GM20431 (cell line): ENCODE measurements at regions not wholly inside any gene's neighbourhood (a gene's known extent, or its start where the extent isn't known, plus 50 kb on each side); places are given as distances from the start of the nearest gene placed in this dataset.

Experiments
- in situ Hi-C: fragments of 300-500 bp; cut with MseI, MboI; formaldehyde crosslinking; loops from one replicate; pipeline ENCODE4 v1.15.0; 2020; ENCODE audit warnings: low sequenced_read_pairs; ENCODE audit not compliant: unreplicated experiment

DNA sequence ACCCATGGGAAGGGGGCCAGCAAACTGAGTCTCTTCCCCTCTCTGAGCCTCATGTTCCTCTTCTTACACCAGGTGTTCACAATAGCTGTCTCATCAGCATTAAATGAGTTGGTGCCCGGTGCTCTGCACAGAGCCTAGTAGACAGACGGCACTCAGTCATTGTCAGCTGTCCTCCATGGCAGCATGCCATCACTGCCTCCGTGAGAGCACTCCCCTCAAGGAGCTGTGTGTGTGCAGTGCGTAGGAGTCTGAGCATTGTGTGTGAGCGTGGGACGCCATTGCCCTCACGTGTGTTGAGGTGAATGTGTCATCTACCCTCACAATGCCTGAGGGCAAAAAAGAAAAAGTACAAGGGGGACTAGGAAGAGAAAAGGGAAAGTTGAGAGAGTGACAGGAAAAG, 536.5 kb downstream of the CDK5RAP2 start:
- in situ Hi-C loops: no loop called here

DNA sequence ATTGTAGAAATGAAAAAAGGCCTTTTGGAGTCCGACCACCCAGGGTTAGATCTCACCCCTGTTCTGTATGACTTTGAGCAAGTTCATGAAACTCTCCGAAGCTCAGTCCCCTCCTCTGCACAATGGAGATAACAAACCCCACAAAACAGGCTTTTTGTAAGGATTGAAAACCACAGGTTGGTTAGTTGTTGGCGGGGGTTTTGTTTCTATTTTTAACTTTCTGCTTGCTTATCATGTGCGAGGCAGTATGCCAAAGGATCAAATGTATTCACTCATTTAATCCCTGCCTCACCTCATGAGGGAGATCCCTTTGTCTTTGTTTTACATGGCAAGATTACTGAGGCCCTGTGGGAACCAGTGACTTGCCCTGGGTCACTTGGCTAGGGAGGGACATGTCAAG, 539.1 kb downstream of the CDK5RAP2 start:
- in situ Hi-C loops: no loop called here

DNA sequence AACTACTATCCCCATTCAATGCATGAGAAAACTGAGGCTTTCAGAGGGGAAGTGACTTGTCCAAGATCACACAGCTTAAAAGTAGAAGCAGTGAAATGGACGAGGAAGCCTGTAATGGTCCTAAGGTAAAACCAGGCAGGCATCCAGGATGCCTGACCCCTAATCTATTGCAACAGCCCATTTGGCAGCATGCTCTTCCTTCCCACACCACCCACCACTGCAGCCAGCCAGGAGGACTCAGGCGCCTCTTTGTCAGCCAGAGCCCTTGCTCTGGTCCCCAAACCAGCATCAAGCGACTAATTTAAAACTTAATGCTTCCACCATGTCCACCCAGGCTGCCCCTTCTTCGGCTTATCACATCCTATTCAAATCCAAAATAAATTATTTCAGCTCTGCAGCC, 541.6 kb downstream of the CDK5RAP2 start:
- in situ Hi-C loops: no loop called here

DNA sequence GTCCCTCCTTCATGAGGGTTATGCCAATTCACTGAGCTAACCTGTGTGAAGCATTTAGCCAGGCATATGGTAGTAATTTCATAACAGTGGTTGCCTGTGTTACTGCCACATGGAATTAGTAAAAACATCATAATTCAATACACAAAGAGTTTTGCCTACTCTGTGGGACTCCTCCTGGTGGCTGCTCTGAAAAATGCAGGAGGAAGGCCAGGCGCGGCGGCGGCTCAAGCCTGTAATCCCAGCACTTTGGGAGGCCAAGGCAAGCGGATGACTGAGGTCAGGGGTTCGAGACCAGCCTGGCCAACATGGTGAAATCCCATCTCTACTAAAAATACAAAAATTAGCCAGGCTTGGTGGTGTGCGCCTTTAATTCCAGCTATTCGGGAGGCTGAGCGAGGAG, 547.3 kb downstream of the CDK5RAP2 start:
- in situ Hi-C loops: no loop called here

DNA sequence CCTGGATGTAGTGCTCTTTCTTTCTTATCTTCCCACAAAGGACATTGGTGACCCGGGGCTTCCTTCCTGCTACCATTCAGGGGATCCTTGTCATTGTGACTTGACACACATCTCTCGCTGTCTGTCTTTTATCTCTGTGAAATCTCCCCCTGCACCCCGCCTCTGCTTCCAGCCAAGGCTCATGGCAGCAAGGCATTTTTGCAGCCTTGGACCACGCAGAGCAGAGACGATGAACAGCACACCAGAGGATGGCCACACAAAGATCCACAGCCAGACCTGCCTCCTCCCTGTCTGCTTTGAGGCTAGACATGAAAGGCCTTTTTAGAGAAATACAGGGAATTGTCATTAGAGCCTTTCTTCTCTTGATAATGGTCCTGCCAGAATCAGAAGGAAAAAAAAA, 549.1 kb downstream of the CDK5RAP2 start:
- in situ Hi-C loops: no loop called here

DNA sequence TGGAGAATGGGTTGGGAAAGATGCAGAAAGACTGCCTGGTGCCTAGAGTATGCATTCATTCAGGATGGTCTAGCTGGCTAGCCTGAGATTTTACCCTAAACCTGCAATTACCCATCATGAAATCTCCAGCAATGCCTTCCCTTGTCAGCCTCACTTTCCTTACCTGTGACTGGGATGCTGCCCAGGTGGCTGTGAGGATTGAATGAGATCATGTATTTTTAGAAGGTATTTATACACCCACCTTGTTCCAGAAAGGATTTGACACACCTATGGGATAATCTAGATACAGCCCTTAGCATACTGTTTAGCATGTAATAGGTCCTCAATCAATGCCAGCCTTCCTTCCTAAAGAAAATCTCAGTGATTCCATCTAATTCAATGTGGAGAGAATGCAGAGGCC, 561.4 kb downstream of the CDK5RAP2 start:
- in situ Hi-C loops: no loop called here

DNA sequence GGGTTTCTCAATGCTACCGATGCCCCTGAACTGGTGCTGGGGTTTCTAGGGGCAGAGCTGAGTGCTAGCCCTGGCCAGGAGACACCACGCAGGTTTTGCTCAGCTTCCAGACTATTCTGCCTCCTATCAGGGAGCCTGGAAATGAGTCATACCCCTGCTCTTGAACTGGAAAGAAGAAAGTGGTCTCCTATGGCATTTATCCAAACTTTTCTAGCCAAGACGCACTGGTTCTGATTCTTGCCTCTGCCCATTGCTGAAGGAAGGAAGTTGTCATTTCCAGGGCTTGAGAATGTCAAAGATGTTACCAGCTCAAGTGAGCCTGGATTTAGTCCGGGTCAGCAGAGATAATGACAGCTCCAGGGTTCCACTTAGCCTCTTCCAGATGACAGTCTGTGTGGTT, 561.9 kb downstream of the CDK5RAP2 start:
- in situ Hi-C loops: no loop called here

DNA sequence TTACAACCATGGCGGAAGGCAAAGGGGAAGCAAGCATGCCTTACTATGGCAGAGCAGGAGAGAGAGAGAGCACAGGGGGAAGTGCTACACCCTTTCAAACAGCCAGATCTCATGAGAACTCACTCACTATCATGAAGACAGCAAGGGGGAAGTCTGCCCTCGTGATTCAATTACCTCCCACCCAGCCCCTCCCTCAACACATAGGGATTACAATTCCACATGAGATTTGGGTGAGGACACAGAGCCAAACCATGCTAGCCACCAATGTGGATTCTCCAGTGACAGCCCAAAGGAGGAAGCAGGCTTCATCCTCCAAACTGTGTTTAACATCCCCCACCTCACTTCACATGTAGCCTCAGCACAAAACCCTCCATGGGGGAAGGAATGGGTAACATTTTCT, 563.7 kb downstream of the CDK5RAP2 start:
- in situ Hi-C loops: no loop called here

DNA sequence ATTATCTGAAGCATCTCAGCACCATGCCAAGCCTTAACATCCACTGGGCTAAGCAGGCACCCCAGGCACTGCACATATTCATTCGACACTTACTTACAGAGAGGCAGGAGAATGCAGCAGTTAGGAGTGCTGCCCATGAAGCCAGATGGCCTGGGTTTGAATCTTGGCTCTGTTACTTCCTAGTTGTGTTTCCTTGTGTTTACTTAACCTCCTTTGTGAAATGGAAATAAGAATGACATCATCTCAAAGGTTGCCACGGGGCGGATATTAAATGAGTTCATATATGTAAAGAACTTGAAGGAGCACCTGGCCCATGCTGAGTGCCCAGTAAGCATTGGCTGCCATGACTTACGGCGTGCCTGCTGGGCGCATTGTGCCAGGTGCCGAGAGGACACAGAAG, 565.2 kb downstream of the CDK5RAP2 start:
- in situ Hi-C loops: no loop called here

DNA sequence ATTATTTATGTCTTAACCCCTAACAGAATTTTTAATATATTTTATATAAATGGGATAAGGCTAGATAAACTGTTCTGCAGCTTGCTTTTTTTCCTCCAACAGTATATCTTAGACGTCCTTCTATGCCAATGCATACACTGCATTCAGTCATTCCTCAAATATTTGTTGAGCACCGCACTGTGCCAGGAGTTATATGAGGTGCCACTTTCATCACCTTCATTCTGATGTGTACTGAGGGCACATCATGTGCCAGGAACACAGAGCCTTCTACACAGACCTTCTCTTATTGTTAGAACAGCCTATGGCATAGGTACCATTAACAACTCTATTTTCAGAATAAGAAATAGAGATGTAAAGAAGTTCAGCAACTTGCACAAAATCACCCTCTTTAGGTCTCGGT, 570.1 kb downstream of the CDK5RAP2 start:
- in situ Hi-C loops: no loop called here

DNA sequence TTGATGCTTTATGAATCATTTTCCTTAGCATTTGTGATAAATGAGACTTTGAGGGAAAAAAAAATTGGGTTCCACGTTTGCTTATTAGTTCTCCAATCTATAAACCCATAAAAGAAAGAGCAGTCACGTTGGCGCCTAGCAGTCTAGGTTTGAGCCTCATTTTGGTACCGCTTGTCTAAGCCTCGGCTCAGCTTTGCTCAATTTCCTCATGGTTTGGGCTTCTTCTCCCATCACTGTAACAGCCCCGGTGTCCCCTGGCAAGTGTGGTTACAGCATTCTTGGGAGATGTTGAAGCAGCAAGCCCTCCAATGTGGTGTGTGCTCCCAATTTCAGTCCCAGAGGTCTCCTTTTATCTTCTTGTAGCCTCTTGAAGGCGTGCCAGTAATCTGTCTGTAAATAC, 578.4 kb downstream of the CDK5RAP2 start:
- in situ Hi-C loops: no loop called here

DNA sequence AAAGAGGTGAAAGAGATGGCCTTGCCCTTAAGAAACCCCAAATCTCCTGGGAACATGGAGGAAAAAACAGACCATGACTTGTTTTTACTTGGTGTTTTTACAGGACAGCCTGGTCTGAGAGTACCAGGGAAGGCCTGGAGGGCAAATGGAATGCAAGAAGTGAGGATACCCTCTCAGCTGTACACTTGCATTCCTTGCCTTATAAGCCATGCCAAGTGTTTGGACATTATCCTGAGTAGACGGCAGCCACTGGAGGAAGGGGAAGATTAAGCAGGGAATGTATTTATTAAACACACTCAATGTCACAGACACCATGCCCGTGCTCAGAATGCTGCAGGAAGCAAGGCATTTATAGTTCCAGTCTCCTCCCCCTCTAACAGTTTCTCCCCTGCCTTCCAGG, 581.4 kb downstream of the CDK5RAP2 start:
- in situ Hi-C loops: no loop called here

DNA sequence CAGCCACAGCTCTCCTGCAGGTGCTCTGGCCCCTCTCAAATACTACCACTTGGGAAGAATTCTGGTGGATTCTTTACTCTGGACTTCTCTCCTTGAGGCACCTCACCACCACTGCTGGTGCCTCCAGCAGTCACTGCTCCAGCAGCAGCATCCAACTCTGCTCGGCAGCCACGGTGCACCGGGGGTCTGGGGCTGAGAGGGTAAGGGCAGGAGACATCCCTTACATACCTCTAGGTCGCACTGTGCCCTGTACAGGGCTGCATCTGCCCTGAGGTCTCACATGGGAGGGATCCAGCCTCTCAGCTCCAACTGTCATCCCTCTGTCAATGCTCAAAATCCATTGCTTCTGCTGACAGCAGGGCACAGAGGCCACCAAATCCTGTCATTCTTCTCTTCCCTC, 588.2 kb downstream of the CDK5RAP2 start:
- in situ Hi-C loops: no loop called here

DNA sequence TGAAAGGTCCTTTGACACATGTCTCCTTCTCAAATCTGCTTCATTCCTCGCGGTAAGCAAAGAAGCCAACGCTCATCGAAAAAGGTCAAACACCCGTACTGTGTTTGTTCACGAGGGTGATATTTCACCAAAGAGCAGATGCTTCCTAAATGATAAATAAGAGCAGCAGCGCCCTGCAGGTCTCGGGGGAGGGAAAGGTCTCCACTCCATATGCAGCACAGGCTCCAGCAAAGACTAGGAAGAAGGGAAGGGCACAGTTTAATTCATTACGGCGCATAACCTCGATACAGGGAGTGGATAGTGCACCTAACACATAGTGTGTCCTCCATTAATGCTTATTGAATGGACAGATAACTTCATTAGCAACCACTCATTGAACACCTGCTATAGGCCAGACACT, 593.3 kb downstream of the CDK5RAP2 start:
- in situ Hi-C loops: no loop called here

DNA sequence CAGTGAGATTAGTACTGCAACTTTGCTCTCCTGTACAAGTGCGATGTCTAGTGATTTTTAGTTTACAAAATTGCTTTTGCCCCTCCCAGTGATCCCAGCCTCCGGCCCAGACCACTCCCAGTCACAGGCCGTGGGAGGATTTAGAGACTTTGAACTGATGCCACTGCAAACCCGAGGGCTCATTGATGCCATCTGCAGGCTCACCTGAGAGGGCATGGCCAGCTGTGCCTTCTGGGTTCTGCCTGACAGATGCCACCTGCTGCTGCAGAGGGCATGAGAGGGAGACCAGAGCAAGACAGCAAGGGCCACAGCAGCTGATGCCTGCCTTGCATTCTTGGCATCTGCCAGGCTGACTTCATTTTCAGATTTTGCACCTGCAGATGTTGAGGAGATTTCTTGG, 593.8 kb downstream of the CDK5RAP2 start:
- in situ Hi-C loops: no loop called here

DNA sequence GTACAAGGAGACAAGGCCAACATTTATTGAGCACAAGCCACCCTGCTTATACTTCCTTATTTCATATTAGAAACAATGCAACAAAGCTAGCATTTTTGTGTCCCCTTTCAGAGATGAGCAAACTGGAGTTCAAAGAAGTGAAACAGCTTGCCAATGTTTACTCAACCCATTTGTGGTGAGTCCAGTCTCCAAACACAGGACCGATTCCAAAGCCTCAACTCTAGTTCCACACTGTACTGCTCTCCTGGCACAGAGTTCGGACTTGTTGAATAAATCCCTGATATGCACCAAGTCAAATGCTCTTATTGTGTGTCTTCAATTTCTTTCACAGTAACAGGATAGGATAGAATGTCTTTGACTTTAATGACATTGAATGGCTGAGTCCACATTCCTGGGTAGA, 604.8 kb upstream of the BRINP1 start:
- in situ Hi-C loops: loop anchor here (25.0 kb wide), 1 partner anchor 363 kb away; no protein-coding TSS in a partner anchor

DNA sequence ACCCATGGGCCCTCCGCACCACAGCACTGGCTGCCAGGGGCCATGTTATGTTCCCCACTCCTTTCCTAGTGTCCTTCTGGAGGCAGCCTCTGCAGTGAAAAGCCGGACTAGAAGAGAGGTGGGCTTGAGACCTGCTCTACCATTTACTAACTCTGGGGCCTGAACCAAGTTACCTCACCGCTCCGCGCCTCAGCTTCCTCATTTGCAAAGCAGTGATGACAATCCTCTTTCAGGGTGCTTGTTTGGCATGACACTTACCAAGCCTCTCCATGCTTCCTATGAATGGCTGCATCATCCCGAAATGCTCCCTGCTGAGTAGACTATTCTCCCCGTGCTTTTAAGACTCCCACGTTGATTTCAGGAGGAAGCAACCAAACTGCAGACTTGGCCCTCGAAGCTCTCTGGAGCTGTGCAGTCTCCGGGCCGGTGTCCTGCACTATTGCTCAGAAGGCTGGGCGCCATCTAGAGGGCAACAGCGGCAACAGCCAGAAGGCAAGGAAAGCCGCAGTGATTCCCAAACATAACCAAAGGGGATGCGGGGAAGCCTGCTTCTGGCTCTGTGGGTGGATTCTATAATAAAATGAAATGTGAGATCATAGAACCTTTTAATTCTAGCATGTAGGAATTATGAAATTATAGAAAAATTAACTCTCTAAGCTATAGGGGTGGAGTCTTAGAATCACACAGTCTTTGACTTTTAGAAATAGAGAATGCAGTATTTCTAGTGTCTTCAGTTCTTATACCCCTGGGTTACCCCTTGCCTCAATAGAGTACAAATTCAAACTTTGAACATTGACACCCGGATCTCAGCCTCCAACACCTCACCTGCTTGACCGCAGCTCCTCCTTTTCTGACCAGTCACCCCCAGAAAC, 599.8 kb upstream of the BRINP1 start:
- in situ Hi-C loops: loop anchor here (25.0 kb wide), 1 partner anchor 368 kb away; no protein-coding TSS in a partner anchor

DNA sequence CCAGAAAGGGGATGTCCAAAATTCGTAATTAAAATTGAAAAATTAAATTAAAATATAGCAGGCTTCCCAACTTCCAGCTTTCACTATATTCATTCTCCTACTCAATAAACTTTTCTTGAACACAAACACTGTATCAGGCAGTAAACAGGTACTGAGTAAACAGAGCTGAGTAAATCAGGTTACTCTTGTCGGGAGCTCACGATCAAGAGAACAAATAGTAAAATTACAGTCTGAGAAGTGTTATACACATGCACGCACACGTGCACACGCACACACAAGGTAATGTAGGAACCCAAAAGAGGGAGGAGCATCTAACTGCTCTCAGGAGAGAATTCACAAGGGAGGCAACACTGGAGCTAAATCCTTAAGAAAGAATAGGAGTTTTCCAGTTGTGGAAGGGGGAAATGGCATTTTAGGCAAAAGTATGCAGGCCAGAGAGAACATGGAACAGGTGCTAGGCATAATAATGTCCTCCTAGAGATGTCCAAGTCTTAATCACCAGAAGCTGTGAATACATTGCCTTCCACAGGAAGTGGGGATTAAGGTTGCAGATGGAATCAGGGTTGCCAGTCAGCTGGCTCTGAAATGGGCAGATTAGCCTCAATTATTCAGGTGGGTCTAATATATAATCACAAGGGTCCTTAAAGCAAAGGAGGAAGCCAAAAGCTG, 598.8 kb upstream of the BRINP1 start:
- in situ Hi-C loops: loop anchor here (25.0 kb wide), 1 partner anchor 369 kb away; no protein-coding TSS in a partner anchor

DNA sequence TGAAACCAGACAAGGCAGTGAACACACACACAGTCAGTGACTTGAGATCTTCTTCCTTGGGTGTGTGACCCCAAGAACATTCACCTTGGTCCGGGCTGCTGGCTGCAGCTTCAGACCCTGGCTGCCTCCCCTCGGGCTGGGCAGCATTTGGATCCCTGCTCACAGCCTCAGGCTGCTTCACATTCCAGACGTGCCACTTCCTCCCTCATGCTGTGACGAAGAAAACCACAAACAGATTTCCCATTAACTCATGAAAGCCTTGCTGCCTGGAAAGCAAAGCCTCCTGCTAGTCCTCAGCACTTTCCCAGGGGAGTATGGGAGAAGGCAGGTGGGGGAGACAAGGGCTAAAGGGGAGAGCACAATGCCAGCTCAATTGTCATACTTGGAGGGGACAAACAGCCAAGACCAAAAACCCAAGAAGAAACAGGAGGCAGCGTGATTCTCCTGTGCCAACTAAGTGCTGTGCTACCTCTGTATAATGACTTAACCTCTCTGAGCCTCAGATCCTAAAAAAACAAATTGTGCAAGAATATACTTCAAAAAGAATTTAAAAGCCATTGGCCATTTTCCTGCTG, 594.6 kb upstream of the BRINP1 start:
- in situ Hi-C loops: loop anchor here (25.0 kb wide), 1 partner anchor 373 kb away; no protein-coding TSS in a partner anchor

DNA sequence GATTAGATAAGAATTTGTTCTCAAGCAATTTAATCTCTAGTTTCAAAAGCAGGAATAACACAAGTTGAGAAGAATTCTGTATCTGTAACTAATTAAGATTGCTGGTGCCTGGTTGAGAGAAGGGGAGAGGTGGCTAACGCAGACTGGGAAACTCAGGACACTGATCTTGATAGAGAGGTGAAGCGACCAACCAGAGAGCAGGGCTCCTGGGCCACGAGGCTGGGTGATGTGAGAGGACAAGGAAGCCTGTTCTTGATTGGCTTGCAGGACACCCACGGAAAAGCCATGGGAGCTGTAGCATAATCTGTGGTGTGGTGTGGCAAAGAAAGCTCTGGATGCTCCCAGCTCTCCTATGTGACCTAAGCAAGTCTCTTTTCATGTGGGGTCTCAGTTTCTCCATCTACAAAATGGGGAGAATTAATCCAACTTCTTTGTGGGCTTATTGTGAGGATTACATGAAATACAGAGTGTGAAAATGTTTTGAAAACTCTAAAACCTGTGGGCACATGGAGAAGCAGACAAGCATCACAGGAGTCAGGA, 594.1 kb upstream of the BRINP1 start:
- in situ Hi-C loops: loop anchor here (25.0 kb wide), 1 partner anchor 374 kb away; no protein-coding TSS in a partner anchor
